B cell (primary cell): ENCODE measurements at regions not wholly inside any gene's neighbourhood (a gene's known extent, or its start where the extent isn't known, plus 50 kb on each side); places are given as distances from the start of the nearest gene placed in this dataset.
A peak's percentile ranks its signal among the peaks of the same experiment; 100 is the strongest.

Experiments
- ATAC-seq: fragments of 200-7000 bp; cut with Tn5 transposase; one replicate; pipeline ENCODE4 v1.10.0; 2021; ENCODE audit warnings: low read depth, mild to moderate bottlenecking, moderate number of reproducible peaks, moderate library complexity
- CTCF ChIA-PET: fragments of 350-600 bp; sonication (Branson Sonifier 250); formaldehyde crosslinking; loops from one replicate; lab custom pipeline; 2021; ENCODE audit warnings: antibody characterized with exemption, inconsistent platforms; lab: Charles Lee
- POLR2A ChIA-PET: fragments of 350-600 bp; sonication (Branson Sonifier 250); formaldehyde crosslinking; loops from one replicate; lab custom pipeline; 2021; ENCODE audit warnings: antibody characterized with exemption; lab: Charles Lee
- DNase-seq: peaks from one replicate; pipeline ENCODE4 v3.0.0; 2013
- H2AFZ ChIP-seq: 2 replicates; pipeline ENCODE4 v1.6.1; 2012; ENCODE audit warnings: mild to moderate bottlenecking, low read depth, low read length; ENCODE audit not compliant: insufficient read depth, poor library complexity, severe bottlenecking
- H3K27ac ChIP-seq, 2 donors: 1 replicate in 1 of 2; 2 replicates in 1 of 2; pipeline ENCODE4 v1.5.1; 2012 to 2013; ENCODE audit warnings: low read length in 2 of 2, mild to moderate bottlenecking in 2 of 2, moderate library complexity in 1 of 2
- H3K27me3 ChIP-seq, 4 experiments: fragments of 200-600 bp in 1 of 4; sonication (generic) in 1 of 4; replicated peaks in 1 of 4; 1 replicate in 2 of 4; 2 replicates in 2 of 4; pipeline versions ENCODE4 v1.6.1 to v1.7.0; 2013 to 2016; ENCODE audit warnings: low read length in 3 of 4, mild to moderate bottlenecking in 2 of 4, mixed read lengths in 1 of 4, moderate library complexity in 1 of 4; ENCODE audit not compliant: insufficient read depth in 4 of 4, control insufficient read depth in 3 of 4; ENCODE audit errors: control extremely low read depth in 1 of 4
- H3K36me3 ChIP-seq, 2 experiments: replicated peaks in 1 of 2; 1 replicate in 1 of 2; 2 replicates in 1 of 2; pipeline versions ENCODE4 v1.6.1 to v1.7.1; 2013; ENCODE audit warnings: low read length in 1 of 2; ENCODE audit not compliant: insufficient read depth in 2 of 2, control insufficient read depth in 1 of 2; ENCODE audit errors: control extremely low read depth in 1 of 2, extremely low read depth in 1 of 2
- H3K4me1 ChIP-seq, 2 donors: fragments of 200-600 bp in 1 of 2; sonication (generic) in 1 of 2; 1 replicate in 1 of 2; 2 replicates in 1 of 2; pipeline versions ENCODE4 v1.5.1 to v1.6.1; 2013 to 2017; ENCODE audit warnings: low read length in 2 of 2; ENCODE audit not compliant: control insufficient read depth in 2 of 2, insufficient read depth in 2 of 2
- H3K4me2 ChIP-seq: replicated peaks from 2 replicates; pipeline ENCODE3; 2012; ENCODE audit warnings: mild to moderate bottlenecking, low read depth, low read length; ENCODE audit not compliant: poor library complexity, severe bottlenecking
- H3K4me3 ChIP-seq, 5 experiments: fragments of 200-600 bp in 1 of 5; sonication (generic) in 1 of 5; 1 replicate in 3 of 5; 2 replicates in 2 of 5; pipeline versions ENCODE4 v1.5.1 to v1.7.0; 2011 to 2016; ENCODE audit warnings: low read length in 4 of 5, mild to moderate bottlenecking in 4 of 5, low read depth in 2 of 5, control low read depth in 1 of 5, moderate library complexity in 1 of 5; ENCODE audit not compliant: insufficient read depth in 1 of 5; ENCODE audit errors: control extremely low read depth in 1 of 5, extremely low read depth in 1 of 5
- H3K79me2 ChIP-seq: fragments of 200-600 bp; sonication (generic); one replicate; pipeline ENCODE4 v1.6.0; 2016; ENCODE audit warnings: low read length; ENCODE audit not compliant: control insufficient read depth, insufficient read depth
- H3K9ac ChIP-seq: fragments of 200-600 bp; sonication (generic); 2 replicates; pipeline ENCODE4 v1.6.1; 2017; ENCODE audit warnings: mild to moderate bottlenecking, low read length, moderate library complexity
- H3K9me3 ChIP-seq, 3 donors: one replicate each; pipeline versions ENCODE4 v1.6.1 to v1.7.1; 2013; ENCODE audit warnings: low read length in 2 of 3; ENCODE audit not compliant: control insufficient read depth in 2 of 3, insufficient read depth in 1 of 3; ENCODE audit errors: control extremely low read depth in 1 of 3
- H4K20me1 ChIP-seq: 2 replicates; pipeline ENCODE4 v1.6.0; 2012; ENCODE audit warnings: mild to moderate bottlenecking, low read length; ENCODE audit not compliant: insufficient read depth, control insufficient read depth, poor library complexity, severe bottlenecking
- H3K27ac Mint-ChIP-seq: one replicate; pipeline ENCODE4 v1.8.0; 2021; ENCODE audit warnings: mixed read lengths
- H3K27me3 Mint-ChIP-seq: one replicate; pipeline ENCODE4 v1.8.0; 2021; ENCODE audit warnings: mixed read lengths
- H3K4me1 Mint-ChIP-seq: one replicate; pipeline ENCODE4 v1.8.0; 2021; ENCODE audit warnings: mixed read lengths
- H3K4me3 Mint-ChIP-seq: one replicate; pipeline ENCODE4 v1.8.0; 2021; ENCODE audit warnings: mixed read lengths
- H3K9me3 Mint-ChIP-seq: one replicate; pipeline ENCODE4 v1.8.0; 2022; ENCODE audit warnings: mixed read lengths; ENCODE audit not compliant: insufficient read depth
- CTCF ChIP-seq: fragments of 200-600 bp; IDR thresholded peaks from one replicate; pipeline ENCODE4 v1.8.0; 2022; ENCODE audit warnings: antibody characterized with exemption, mild to moderate bottlenecking
- EZH2 ChIP-seq: IDR thresholded peaks from 2 replicates; pipeline ENCODE4 v1.6.1; 2012; ENCODE audit warnings: borderline replicate concordance, low read depth, mild to moderate bottlenecking, moderate library complexity, low read length; ENCODE audit not compliant: insufficient read depth, poor library complexity, severe bottlenecking
- WGBS: methylation state at CpG from one replicate; pipeline ENCODE4 v1.1.5; 2013; ENCODE audit warnings: missing lambda C conversion rate; ENCODE audit not compliant: insufficient coverage; 5-methylcytosine and 5-hydroxymethylcytosine counted together
- intact Hi-C: fragments of 100-400 bp; cut with micrococcal nuclease; formaldehyde crosslinking; loops from one replicate; pipeline ENCODE4 v1.10.0; 2022

DNA sequence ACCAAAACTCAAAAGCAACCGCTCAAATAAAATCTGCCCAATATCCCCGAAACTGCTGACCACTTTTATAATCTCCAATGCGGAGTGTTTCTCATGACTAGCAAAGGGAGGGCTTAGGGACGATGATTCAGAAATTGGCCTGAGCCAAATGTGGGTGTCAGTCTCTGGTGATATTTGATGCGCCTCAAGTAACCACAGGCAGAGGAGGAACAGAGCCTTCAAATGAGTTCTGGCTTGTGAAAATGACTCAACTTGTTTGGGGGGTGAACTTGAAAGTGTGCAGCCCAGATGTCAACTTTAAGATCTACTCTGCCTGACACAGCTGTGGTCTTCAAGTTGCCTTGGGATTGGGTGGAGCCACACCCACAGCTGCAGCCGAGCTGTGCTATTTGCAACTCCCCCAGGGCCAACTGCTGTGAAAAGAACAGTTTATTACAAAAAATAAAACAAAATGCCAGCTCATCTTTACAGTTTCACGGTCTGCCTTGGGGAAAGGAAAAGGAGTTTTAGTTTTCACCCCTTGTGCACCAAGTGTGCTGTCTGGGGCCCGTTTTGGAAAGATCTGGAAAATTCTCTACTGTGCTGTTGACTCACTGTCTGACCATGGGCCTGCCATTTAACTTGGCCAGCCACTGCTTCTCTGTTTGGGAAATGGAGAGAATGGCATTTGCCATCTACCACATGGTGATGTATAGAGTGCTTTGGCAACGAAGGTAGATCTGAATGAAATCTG is 222.1 kb downstream of the MTX2 start:
- ChIA-PET POLR2A (no interaction called here), CTCF (no interaction called here)
- H3K36me3 ChIP-seq, result no peaks in the 10 kb centered on the region
- peaks cover 21 to 49% of the 10 kb centered on the region in 2 donors for H3K4me1 ChIP-seq
- H3K27me3 Mint-ChIP-seq, result peaks cover 6% of the 10 kb centered on the region
- DNase-seq (peak; percentile 59), ATAC-seq (peak; percentile 82)
- no peak overlapping the region for H3K4me3 ChIP-seq
- H3K27me3 ChIP-seq, result no peaks in the 10 kb centered on the region
- 29% methylated on average over 7 of the region's 9 CpGs for WGBS
- H3K27ac Mint-ChIP-seq, result peak overlapping the region; percentile 64
- H3K9me3 ChIP-seq, result peaks cover 0 to 2% (median 0%) of the 10 kb centered on the region in 3 donors
- peaks cover 43% of the 10 kb centered on the region for H3K4me1 Mint-ChIP-seq
- H2AFZ ChIP-seq, result no peak overlapping the region
- no peak overlapping the region for H3K27ac ChIP-seq
- H3K79me2 ChIP-seq, result no peaks in the 10 kb centered on the region
- H3K9me3 Mint-ChIP-seq, result no peaks in the 10 kb centered on the region
- no peak overlapping the region for H3K9ac ChIP-seq
- intact Hi-C loops, result loop anchor here (10.0 kb wide), 1 partner anchor 227 kb away; the partner anchor contains the start of gene MTX2
- TF ChIP-seq EZH2 (no peak), CTCF (no peak)
- peak overlapping the region; percentile 15 for H3K4me2 ChIP-seq
- H3K4me3 Mint-ChIP-seq, result peak overlapping the region; percentile 14
- H4K20me1 ChIP-seq, result no peaks in the 10 kb centered on the region

DNA sequence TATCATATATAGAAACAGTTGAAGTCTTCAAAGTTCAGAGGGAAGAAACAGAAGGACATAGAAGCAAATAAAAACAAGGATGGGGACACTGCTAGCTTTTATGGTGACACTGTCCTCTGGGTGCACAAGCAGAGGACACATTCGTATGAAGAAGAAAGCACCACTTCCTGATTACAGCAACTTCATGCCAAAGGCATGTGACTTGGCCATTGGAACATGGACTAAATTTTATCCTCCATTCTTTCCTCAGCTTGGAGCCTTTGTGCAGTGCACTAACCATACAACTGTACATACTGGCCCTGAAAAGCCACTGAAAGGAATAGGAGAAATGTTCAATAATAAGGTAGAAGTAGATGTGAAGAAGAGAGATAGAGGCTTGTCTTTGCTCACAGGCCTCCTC is 223.3 kb downstream of the MTX2 start:
- H4K20me1 ChIP-seq, result no peaks in the 10 kb centered on the region
- Mint-ChIP-seq H3K27ac (peak overlapping the region; percentile 74), H3K4me1 (peaks cover 48% of the 10 kb centered on the region), H3K9me3 (no peaks in the 10 kb centered on the region), H3K27me3 (peaks cover 3% of the 10 kb centered on the region), H3K4me3 (peak overlapping the region; percentile 61)
- no peaks in the 10 kb centered on the region for H3K79me2 ChIP-seq
- ATAC-seq (no peak), DNase-seq (peak; percentile 24)
- peak overlapping the region; percentile 50 for H3K4me2 ChIP-seq
- H3K27ac ChIP-seq, result peak overlapping the region; percentile 32 to 44
- intact Hi-C loops, result loop anchor here (10.0 kb wide), 1 partner anchor 228 kb away; the partner anchor contains the start of gene MTX2
- no peak overlapping the region for H3K4me3 ChIP-seq
- peak overlapping the region; percentile 24 for H2AFZ ChIP-seq
- H3K4me1 ChIP-seq, result peaks cover 21 to 54% of the 10 kb centered on the region in 2 donors
- POLR2A ChIA-PET, result no interaction called here
- H3K27me3 ChIP-seq, result no peaks in the 10 kb centered on the region
- TF ChIP-seq EZH2 (no peak), CTCF (no peak)
- H3K36me3 ChIP-seq, result no peaks in the 10 kb centered on the region
- H3K9ac ChIP-seq, result peak overlapping the region; percentile 3
- H3K9me3 ChIP-seq, result peaks cover 0 to 2% (median 0%) of the 10 kb centered on the region in 3 donors
- CTCF ChIA-PET, result no interaction called here
- no CpG with 5 or more reads among the region's 1 CpG for WGBS
